Esophagus muscularis mucosa (tissue), 4 donors: ENCODE measurements at regions not wholly inside any gene's neighbourhood (a gene's known extent, or its start where the extent isn't known, plus 50 kb on each side); places are given as distances from the start of the nearest gene placed in this dataset.

Experiments
- DNase-seq: peaks from one replicate; pipeline ENCODE4 v3.0.0-alpha.2; 2017; ENCODE audit errors: extremely low spot score
- H3K27ac ChIP-seq, 4 donors: fragments of 200-600 bp; sonication (generic); replicated peaks in 1 of 4; 1 replicate in 3 of 4; 2 replicates in 1 of 4; pipeline ENCODE4 v1.5.1; 2016 to 2019; ENCODE audit warnings: mild to moderate bottlenecking in 1 of 4
- H3K27me3 ChIP-seq, 4 donors: fragments of 200-600 bp; sonication (generic); one replicate each; pipeline versions ENCODE4 v1.5.1 to v1.6.0; 2016 to 2019
- H3K36me3 ChIP-seq, 4 donors: fragments of 200-600 bp; sonication (generic); one replicate each; pipeline ENCODE4 v1.5.1; 2016 to 2019
- H3K4me1 ChIP-seq, 4 donors: fragments of 200-600 bp; sonication (generic); one replicate each; pipeline ENCODE4 v1.5.1; 2016 to 2019
- H3K4me3 ChIP-seq, 4 donors: fragments of 200-600 bp; sonication (generic); 1 replicate in 2 of 4; 2 replicates in 2 of 4; pipeline ENCODE4 v1.5.1; 2016 to 2019; ENCODE audit warnings: mild to moderate bottlenecking in 4 of 4, moderate library complexity in 1 of 4
- H3K9me3 ChIP-seq, 4 donors: fragments of 200-600 bp; sonication (generic); 1 replicate in 3 of 4; 2 replicates in 1 of 4; pipeline ENCODE4 v1.5.1; 2016 to 2019
- EP300 ChIP-seq: sonication (generic); formaldehyde crosslinking; IDR thresholded peaks from one replicate; pipeline ENCODE4 v1.6.1; 2017; ENCODE audit warnings: antibody characterized with exemption
- POLR2A ChIP-seq: fragments of 450-650 bp; IDR thresholded peaks from one replicate; pipeline ENCODE4 v1.6.1; 2017; ENCODE audit warnings: antibody characterized with exemption, moderate library complexity, mild to moderate bottlenecking, low read depth
- POLR2AphosphoS5 ChIP-seq, 2 donors: sonication (generic); formaldehyde crosslinking; IDR thresholded peaks; one replicate each; pipeline ENCODE4 v1.6.1; 2017; ENCODE audit warnings: antibody characterized with exemption in 2 of 2
- WGBS: methylation state at CpG from one replicate; pipeline ENCODE4 v1.1.5; 2018; 5-methylcytosine and 5-hydroxymethylcytosine counted together
- intact Hi-C: fragments of 100-400 bp; cut with DNase I; formaldehyde crosslinking; loops from one replicate; pipeline ENCODE4 v1.15.1; 2023
- TF ChIP-seq, protein P1 (sequence below), 3 experiments: fragments of 200-600 bp in 2 of 3; fragments of 450-650 bp in 1 of 3; sonication (generic) in 2 of 3; IDR thresholded peaks; one replicate each; pipeline ENCODE4 v1.5.1; 2017 to 2019; ENCODE audit warnings: antibody characterized with exemption in 3 of 3, mild to moderate bottlenecking in 2 of 3, moderate library complexity in 1 of 3

DNA sequence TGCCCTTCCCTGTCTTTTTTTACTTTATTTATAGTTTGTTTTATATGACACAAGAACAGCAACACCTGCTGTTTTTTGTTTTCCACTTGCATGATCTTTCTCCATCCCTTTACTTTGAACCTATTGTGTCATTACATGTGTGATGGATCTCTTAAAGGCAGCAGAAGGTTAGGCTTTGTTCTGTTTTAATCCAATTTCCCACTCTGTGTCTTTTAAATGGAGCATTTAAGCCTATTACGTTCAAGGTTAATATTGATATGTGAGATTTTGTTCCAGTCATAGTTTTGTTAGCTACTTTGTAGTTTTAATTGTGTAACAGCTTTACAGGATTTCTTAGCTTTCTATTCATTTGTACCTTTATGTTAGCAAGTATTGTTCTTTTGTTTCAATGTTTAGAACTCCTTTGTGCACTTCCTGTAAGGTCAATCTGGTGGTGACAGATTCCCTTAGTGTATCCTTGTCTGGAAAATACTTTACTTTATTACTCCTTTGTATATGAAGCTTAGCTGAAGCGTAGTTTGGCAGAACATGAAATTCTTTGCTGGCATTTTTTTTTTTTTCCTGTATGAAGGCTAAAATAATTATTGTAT lies 1443.0 kb upstream of the LRRTM1 start:
- Histone ChIP-seq H3K27me3 (no peaks in the 10 kb centered on the region), H3K4me3 (no peak overlapping the region), H3K9me3 (no peaks in the 10 kb centered on the region), H3K4me1 (no peaks in the 10 kb centered on the region), H3K36me3 (no peaks in the 10 kb centered on the region), H3K27ac (no peak overlapping the region)
- no peak for DNase-seq
- TF ChIP-seq POLR2A (no peak), POLR2AphosphoS5 (IDR thresholded peaks at IDR 0.05) (no peak), EP300 (no peak)
- TF ChIP-seq, protein P1, sequence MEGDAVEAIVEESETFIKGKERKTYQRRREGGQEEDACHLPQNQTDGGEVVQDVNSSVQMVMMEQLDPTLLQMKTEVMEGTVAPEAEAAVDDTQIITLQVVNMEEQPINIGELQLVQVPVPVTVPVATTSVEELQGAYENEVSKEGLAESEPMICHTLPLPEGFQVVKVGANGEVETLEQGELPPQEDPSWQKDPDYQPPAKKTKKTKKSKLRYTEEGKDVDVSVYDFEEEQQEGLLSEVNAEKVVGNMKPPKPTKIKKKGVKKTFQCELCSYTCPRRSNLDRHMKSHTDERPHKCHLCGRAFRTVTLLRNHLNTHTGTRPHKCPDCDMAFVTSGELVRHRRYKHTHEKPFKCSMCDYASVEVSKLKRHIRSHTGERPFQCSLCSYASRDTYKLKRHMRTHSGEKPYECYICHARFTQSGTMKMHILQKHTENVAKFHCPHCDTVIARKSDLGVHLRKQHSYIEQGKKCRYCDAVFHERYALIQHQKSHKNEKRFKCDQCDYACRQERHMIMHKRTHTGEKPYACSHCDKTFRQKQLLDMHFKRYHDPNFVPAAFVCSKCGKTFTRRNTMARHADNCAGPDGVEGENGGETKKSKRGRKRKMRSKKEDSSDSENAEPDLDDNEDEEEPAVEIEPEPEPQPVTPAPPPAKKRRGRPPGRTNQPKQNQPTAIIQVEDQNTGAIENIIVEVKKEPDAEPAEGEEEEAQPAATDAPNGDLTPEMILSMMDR (IDR thresholded peaks at IDR 0.05), result no peak
- intact Hi-C loops, result no loop called here
- WGBS, result 75% methylated on average over 2 of the region's 2 CpGs

DNA sequence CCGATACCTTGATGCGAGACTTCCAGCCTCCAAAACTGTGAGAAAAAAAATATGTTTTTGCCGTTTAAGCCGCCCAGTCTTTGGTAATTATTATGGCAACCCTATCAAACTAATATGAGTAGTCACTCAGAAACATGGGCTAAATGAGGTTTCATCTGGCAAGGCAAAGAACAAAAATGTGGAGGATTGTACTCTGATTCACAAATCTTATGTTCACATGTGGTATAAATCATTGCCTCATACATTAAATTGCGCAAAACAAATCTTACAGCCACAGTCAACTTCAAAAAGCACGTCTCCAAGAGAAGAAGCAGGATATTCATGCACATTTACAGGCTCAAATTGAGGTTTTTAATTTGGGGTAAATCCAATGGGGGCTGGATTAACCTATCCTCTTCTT lies 1435.4 kb upstream of the LRRTM1 start:
- TF ChIP-seq POLR2A (no peak), EP300 (no peak), POLR2AphosphoS5 (IDR thresholded peaks at IDR 0.05) (no peak)
- TF ChIP-seq, protein P1 (IDR thresholded peaks at IDR 0.05), result no peak
- H3K4me1 ChIP-seq, result no peaks in the 10 kb centered on the region
- H3K27ac ChIP-seq, result no peak overlapping the region
- no peaks in the 10 kb centered on the region for H3K36me3 ChIP-seq
- intact Hi-C loops, result no loop called here
- DNase-seq, result no peak
- H3K4me3 ChIP-seq, result no peak overlapping the region
- WGBS, result 86% methylated on average over 6 of the region's 6 CpGs
- no peaks in the 10 kb centered on the region for H3K27me3 ChIP-seq
- H3K9me3 ChIP-seq, result no peaks in the 10 kb centered on the region

DNA sequence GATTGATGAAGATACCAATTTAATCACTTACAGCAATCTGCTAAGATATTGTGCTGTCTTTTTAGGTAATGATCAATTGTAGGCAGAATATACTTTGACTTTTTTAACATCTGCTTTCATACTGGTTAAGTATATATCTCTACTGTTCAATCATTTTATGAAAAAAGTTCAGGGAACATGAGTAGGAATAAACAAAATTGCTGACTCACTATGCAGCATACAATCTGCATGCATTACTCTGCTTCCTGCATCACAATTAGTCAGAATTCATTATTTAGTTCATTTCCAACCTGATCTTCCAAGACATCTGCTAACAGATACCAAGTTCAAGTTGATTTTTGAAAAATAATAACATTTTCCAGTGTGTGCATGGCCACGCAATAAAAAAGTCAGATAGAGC lies 1430.4 kb upstream of the LRRTM1 start:
- H3K27me3 ChIP-seq, result no peaks in the 10 kb centered on the region
- intact Hi-C loops, result no loop called here
- no peak for TF ChIP-seq POLR2AphosphoS5 (IDR thresholded peaks at IDR 0.05)
- no peak for TF ChIP-seq POLR2A
- TF ChIP-seq, protein P1 (IDR thresholded peaks at IDR 0.05), result no peak
- no peak for TF ChIP-seq EP300
- no peaks in the 10 kb centered on the region for H3K9me3 ChIP-seq
- WGBS, result 93% methylated on average over 1 of the region's 1 CpG
- no peak overlapping the region for H3K4me3 ChIP-seq
- DNase-seq, result no peak
- H3K27ac ChIP-seq, result no peak overlapping the region
- no peaks in the 10 kb centered on the region for H3K36me3 ChIP-seq
- H3K4me1 ChIP-seq, result no peaks in the 10 kb centered on the region

DNA sequence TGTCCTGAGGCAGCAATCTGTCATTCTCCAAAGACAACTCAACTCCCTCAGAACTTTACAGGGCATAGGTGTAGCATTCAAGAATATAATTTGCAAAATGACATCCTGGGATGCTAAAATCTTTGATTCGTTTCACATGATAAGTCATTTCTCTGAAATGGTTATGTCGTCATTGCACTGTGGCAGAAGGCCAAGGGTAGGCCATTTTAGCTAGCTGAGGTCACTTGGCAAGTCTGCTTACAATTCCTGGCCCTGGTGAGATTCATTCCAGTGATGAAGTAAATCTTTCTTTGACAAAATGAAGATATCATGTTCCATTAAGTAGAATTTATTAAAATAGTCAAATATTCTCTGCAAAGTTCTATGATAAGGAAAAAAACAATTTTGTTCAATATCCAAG lies 1410.3 kb upstream of the LRRTM1 start:
- TF ChIP-seq POLR2A (no peak), POLR2AphosphoS5 (IDR thresholded peaks at IDR 0.05) (no peak), EP300 (no peak)
- TF ChIP-seq, protein P1 (IDR thresholded peaks at IDR 0.05), result no peak
- no peak overlapping the region for H3K27ac ChIP-seq
- no peak overlapping the region for H3K4me3 ChIP-seq
- no peaks in the 10 kb centered on the region for H3K36me3 ChIP-seq
- no peak for DNase-seq
- H3K4me1 ChIP-seq, result no peaks in the 10 kb centered on the region
- WGBS, result 50% methylated on average over 2 of the region's 2 CpGs
- no peaks in the 10 kb centered on the region for H3K9me3 ChIP-seq
- intact Hi-C loops, result no loop called here
- no peaks in the 10 kb centered on the region for H3K27me3 ChIP-seq

DNA sequence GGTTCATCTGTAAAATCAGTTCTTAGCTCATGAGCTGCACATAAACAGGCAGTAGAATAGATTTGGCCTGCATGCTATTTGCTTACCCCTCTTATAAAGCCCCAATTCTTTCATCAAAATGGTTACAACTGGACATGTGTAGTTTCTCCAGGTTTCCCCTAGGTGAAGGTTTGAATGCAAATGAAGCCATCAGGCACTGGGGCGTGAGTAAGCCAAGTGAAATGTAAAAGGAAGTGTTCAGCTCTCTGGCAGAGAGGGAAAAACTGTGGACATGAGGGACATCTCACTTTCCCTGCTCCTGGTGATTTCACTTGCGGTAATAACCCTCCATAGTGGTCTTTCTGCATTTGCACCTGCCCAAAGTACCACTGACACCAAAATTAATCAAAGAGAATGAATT lies 1402.3 kb upstream of the LRRTM1 start:
- Histone ChIP-seq H3K4me3 (no peak overlapping the region), H3K9me3 (no peaks in the 10 kb centered on the region), H3K27me3 (no peaks in the 10 kb centered on the region), H3K27ac (no peak overlapping the region), H3K36me3 (no peaks in the 10 kb centered on the region), H3K4me1 (no peaks in the 10 kb centered on the region)
- intact Hi-C loops, result no loop called here
- no peak for DNase-seq
- TF ChIP-seq EP300 (no peak), POLR2AphosphoS5 (IDR thresholded peaks at IDR 0.05) (no peak), POLR2A (no peak)
- TF ChIP-seq, protein P1 (IDR thresholded peaks at IDR 0.05), result no peak
- WGBS, result 96% methylated on average over 2 of the region's 2 CpGs
